ENCODE measurements at regions not wholly inside any gene's neighbourhood (a gene's known extent, or its start where the extent isn't known, plus 50 kb on each side); places are given as distances from the start of the nearest gene placed in this dataset.
"Not testable (repeated sequence)": the region's sequence is repeated elsewhere in the genome, so short reads cannot be mapped to it uniquely, and the experiment has no call there.

DNA sequence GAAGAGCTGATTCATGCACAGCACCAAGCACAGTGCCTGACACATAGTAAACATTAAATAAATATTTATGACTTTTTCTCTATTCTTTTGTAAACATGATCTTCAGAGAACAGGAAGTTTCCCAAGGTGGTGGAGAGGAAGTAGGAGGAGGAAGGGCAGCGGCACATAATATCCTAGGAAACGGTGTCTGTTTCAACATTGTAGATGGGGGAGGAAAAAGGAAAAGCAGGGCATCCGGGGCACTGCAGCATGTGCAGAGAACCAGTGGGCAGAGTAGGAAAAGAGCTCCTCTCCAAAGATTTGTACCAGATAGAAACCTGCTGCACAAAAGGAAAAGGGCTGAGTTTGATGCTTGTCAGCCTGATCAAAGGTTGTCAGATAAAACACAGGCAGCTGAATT, 421.7 kb upstream of the ZNF462 start:
- DNase-seq (ENCODE audit: low read depth): no peak

DNA sequence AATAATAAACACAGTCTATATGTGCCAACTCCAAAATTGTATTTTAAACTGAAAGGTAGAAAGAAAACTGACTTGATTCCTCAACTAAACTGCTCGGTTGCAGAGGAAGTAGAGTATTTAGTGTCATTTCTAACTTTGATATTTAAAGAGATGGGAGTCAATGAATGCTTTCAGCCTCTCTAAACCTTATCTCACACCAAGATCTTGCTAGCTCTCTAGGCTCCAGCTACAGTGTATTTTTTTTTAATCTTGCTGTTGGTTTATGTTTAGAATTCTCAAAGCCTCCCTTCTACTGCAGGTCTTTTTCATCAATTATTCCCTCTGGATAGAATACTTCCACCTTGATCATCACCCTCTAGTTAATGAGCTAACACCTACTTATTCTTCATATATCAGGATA, 419.4 kb upstream of the ZNF462 start:
- DNase-seq (ENCODE audit: low read depth): no peak

DNA sequence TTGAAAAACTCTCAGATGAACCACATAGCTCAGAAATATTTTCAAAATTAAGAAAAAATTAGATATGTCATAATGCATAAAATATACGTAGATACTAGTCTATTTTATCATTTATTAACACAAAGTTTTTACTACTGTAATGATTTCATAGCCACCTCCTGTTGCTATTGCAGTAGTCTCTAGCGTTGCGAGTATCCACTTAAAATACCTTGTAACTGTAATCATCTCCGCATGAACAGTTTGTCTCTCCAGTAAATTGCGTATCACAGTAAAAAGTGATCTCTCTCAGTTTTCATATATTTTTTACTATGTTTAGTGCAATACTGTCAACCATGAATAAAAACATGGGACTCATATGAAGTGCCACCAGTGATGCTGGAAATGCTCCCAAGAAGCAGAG, 417.9 kb upstream of the ZNF462 start:
- no peak for DNase-seq (ENCODE audit: low read depth)

DNA sequence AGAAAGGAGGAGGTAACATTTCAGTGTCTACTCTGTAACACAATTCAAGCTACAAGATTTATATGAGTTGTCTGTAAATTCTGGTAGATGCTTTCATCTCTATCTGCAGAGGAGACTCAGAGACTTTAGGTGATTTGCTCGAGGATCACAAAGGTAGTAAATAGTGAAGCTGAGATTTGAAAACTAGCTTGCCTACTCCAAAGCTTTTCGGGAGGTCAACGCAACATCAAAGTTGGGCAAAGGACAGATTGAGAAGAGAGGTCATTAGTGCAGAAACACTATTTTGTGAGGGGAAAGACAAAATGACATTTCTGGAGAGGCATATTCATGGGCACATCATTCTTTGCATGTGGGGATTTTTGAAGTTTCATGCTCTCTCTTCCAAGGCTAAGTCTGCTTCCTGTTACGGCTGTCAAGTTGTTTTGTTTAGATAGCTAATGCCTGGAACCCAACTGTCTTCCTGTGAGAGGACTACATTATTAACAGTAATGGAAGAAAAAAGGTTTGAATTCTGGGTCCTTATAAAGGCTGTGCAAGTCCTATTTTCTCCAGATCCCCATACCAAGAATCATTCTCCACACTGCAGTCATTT, 413.5 kb upstream of the ZNF462 start:
- DNase-seq (ENCODE audit: low read depth): no peak

DNA sequence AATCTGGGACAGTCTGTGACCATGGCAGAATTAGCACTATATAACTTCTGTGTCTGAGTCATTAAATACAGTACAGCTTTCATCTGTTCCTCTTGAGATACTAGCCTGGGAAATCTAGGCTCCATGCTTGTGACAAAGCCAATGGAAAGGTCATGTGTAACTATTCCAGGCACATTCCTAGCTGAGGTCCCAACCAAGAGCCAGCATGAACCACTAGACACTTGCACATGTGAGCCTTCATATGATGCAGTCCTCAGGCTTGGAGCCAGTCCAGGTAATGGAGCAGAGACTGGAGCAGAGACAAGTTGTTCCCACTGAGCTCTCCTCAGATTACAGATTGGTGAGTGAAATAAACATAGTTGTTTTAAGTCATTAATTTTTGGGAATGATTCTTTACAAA, 412.4 kb upstream of the ZNF462 start:
- DNase-seq (ENCODE audit: low read depth): no peak

DNA sequence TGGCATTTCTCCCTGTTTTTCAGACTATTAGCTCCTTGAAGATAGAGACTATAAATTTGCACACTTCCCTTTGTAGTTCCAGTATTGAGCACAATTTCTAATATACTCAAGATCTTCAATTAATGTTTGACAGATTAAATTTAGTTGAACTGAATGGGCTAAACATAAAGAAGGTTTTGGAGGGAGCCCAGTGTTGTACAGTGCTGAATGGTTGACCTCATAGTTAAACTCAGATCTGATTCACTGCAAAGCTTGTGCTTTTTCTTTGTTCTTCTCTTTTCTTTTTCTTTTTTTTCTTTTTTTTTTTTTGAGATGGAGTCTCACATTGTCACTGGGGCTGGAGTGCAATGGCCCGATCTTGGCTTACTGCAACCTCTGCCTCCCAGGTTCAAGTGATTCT, 411.7 kb upstream of the ZNF462 start:
- DNase-seq (ENCODE audit: low read depth): no peak

DNA sequence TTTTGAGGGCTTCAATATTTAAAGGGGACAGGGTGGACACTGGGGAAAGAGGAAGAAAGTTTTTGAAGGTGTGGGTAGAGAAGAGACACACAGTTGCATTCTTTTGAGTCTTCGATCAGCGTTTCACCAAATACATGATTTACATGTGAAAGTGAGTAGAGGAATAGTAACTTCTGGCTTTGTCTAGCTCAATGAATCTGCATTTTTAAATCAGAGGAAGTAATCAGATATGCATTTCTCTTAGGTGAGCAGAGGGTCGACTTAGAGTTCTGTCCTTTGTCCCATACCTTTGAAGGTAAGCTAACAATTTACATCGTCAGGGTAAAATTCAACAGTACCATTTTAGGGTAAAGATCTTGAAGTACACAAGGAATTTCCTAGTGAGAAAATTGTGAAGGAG, 406.4 kb upstream of the ZNF462 start:
- DNase-seq (ENCODE audit: low read depth): no peak

DNA sequence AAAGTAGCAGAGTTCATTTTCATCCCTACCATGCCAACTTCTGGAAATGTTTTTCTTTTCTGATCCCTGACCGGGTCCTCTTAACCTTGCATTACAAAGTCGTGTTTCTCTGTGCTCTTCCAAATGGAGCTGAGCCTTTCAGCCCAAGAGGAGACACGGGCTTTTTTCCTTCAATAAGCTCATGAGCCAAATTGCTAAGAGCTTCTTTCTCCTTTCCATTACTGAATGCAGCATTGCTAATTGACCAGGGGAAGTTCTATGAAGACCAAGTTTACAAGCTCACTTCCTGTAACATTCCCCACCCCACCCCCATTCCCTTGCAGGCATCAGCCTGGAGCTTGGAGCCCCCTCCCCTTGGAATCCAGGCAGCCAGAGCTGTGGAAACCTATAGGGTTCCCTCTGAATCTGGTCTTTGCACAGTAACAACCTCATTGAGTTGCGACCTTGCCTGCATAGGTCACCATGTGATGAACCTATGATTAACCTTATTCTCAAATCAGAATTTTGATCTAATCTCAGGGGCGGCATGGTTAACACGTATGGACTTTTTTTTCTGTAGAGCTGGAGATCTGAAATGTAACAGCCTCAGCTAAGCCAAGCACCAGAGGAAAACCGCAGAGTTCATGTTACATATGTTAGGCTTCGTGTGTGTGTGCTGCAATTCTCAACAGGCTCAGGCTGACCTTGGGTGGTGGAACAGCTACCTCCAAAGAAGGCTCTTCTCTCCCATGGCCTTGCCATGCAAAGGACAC, 395.7 kb upstream of the ZNF462 start:
- no peak for DNase-seq (ENCODE audit: low read depth)

DNA sequence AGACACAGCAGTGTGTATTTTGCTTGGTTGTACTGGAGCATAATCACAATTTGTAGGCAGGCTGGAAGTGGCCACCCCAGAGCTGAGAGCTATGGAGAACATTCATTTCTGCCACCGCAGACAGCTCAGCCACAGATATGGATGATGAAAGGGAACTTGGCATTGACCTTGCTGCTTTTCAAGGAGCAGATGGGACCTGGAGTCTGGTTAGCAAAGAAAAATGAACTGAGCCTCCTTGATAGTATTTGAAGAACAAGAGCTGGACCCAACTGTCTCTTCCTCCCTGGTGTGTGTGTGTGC, 395.2 kb upstream of the ZNF462 start:
- DNase-seq (ENCODE audit: low read depth): no peak

DNA sequence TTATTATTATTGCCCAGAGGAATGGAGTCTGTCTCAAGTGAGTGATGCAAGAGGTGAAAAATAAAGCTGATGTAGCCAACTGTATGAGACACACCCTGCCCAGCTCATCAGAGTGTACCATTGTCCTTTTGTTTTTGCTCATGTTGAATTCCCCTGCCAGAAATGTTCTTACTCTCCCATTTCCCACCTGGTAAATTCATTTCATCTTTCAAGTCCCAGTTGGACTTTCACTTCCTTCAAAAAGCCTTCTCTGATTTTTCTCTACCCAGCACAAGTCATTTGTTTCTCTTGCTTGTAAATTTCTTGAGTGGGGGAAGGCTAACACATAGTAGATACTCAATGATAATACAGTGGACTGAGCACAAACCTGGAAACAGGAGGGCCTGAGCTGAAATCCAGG, 394.5 kb upstream of the ZNF462 start:
- no peak for DNase-seq (ENCODE audit: low read depth)

DNA sequence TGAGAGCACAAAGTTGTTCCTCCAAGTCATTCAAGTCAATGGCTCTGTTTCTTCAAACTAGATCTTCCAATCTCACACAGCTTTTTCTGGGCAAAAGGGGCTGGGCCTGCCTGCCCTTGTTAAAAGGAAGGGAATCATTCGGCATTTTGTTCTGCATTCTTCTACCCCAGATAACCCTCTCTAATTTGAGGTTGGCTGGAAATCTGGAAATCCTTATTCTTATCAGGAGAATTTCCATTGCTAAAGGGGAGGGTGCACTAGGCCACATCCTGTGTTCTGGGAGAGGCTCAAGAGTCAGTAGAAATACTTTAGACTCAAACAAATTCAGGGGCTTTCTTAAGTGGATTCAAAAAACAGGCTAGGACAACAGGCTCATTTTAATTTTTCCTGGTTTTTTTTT, 384.7 kb upstream of the ZNF462 start:
- no peak for DNase-seq (ENCODE audit: low read depth)

DNA sequence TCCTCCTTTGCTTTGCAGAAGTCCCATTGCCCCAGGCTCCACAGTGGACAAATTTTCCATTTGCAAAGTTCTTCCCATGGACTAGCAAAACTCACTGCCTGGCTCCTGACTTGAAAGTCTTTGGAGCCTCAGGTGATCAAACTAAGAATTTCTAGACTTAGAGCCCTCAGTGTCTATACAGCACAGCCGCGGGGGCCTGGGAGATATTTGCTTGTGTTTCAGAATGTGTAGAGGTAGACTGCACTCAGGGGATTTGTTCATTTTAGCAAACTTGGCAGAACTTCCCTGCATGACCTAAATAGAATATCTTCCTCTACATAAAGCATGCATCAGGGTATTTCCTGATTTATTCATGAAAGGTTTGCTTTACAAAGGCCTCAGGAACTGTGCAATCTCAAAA, 384.2 kb upstream of the ZNF462 start:
- DNase-seq (ENCODE audit: low read depth): no peak

DNA sequence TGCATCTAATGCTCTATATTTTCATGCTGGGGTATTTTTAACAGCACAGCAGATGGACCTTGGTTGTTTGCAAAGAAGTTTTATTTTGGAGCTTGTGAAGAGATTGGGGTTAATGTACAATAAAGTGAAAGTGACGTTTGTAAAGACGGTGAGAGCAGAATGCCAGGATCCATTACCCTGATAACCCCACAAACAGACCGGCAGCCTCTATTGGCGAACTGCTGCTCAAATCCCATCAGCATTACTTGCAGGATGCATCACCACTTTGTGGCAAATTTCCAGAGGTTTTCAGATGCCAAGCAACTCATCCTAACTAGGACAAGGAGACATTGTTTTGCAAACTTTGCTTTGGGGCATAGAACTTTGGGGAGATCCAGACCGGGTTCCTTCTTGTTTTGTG, 383.3 kb upstream of the ZNF462 start:
- DNase-seq (ENCODE audit: low read depth): no peak

DNA sequence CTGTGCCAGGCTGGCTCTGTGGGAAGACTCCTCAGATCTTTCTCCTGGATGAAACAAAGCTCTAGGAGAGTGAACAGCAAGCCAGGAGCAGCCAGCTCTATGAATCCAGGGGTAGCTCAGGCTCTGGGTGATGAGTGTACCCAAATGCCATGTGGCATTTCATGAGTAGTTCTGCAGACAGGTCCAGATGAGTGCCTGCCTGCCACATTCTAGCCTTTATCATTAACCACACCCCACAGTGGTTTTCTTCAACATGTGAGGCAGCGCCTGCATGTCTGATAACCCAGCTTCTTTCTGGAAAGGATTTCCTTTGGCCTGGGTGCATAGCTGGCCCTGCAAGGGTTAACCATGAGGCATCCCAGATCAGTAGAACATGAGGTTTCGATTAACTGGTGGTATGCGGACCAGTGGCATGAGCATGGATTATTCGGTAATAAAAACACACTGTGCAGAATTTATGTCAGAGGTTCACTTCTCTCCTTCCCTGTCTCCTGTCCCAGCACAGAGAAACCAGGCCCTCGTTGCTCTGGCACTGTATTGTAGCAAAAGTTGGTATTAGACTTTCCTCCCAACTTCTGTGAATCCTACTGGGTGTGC, 381.9 kb upstream of the ZNF462 start:
- no peak for DNase-seq (ENCODE audit: low read depth)

DNA sequence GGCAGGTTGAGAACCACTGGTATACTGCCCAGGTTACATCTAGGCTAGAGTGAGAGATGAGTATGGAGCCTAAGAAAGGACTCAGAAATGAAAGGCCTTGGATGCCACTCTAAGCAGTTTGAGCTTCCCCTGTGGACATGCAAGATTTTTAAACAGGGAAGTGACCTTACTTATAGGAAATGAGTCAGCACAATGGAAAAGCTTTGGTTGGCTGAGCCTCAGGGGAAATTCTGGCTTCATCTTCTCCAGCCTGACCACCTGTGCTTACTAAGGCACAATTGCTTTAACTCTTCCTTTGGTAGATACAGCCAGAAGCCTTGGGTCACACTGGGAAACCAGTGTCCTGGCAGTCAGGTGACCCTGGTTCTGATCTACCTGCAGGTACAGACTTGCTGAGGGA, 380.2 kb upstream of the ZNF462 start:
- no peak for DNase-seq (ENCODE audit: low read depth)

DNA sequence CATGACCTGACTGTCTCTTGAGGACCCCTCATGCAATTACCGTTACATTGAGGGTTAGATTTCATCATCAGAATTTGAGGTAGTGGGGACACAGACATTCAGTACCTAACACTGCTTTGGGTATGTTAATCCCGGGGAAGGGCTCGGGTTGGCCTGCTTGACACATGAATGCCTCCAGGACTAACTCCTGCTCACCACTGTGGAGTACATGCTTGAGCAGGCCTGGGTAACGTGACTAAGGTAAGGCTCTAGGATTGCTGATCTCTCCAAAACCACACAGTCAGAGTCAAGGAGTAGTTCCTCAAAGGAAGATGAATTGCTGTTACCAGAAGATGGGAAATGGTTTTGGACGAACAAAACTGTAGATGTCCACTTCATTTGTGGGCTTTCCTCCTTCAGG, 376.3 kb upstream of the ZNF462 start:
- DNase-seq (ENCODE audit: low read depth): no peak

DNA sequence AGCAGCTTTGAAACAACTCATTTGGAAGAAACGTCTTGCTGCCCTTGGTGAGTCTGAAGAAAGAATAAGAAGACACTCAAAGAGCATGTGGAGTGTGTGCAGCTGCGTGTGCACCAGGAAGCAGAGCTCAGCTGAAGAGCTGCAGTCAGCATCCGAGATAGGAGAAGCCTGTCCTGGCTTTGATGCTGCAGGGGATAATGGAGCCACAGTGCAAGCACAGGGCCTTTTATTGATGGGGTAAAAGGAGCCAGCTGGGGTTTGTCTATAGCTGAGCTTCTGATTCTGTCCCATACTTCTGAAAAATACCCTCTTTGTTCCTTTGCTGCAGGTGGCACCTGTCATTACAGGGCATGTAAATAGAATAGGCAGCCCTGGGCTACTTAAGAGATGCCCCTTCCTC, 375.7 kb upstream of the ZNF462 start:
- no peak for DNase-seq (ENCODE audit: low read depth)

DNA sequence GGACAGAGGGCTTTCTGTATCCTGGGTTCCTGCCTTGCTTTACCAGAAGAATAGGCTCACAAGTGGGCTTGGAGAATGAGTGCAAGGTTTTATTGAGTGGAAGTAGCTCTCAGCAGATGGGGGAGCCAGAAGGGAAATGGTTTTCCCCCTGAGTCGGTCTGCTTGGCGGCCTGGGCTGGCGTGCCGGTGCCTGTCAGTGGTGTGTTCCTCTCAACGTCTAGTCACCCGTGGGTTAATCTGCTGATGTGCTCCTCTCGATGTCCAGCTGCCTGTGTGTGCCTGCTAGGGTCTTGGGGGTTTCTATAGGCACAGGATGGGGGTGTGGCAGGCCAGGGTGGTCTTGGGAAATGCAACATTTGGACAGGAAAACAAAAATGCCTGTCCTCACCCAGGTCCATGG, 370.8 kb upstream of the ZNF462 start:
- DNase-seq (ENCODE audit: low read depth): not testable (repeated sequence)

DNA sequence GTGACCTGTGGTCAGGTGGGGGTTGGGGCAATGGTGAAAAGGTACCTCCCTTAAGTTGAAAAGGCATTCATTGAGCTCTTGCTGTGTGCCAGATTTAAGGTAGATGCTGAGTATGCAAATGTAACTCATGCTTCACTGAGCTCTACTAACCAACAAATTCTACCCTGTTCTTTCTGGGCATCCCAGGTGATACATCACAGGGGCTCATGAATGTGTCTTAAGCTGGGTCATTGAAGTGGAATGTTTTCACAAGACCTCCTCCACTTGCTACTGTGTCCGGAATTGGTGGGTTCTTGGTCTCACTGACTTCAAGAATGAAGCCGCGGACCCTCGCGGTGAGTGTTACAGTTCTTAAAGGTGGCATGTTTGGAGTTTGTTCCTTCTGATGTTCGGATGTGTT, 362.8 kb upstream of the ZNF462 start:
- no peak for DNase-seq (ENCODE audit: low read depth)

DNA sequence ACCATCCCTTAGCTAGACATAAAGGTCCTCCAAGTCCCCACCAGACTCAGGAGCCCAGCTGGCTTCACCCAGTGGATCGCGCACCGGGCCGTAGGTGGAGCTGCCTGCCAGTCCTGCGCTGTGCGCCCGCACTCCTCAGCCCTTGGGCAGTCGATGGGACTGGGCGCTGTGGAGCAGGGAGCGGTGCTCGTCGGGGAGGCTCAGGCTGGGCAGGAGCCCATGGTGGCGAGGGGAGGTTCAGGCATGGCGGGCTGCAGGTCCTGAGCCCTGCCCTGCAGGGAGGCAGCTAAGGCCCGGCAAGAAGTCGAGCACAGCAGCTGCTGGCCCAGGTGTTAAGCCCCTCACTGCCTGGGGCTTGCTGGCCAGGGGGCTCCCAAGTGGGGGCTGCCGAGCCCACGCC, 361.8 kb upstream of the ZNF462 start:
- DNase-seq (ENCODE audit: low read depth): not testable (repeated sequence)

DNA sequence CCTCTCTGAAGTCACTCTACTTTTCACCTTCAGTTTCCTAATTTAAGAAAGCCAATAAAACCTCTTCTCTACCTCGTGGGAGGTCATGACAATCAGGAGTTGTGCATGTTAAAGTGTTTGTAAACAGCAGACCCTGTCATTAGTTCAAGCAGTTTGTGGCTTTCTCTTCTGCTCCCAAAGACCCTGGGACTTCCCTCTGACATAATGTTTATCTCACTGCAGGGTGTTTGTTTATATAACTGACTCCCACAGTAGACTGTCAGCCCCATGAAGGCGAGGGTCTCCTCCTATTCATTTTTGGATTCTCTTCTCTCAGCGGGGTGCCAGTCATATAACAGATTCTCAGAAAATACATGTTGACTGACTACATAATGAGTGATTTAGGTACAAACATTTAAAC, 360.0 kb upstream of the ZNF462 start:
- no peak for DNase-seq (ENCODE audit: low read depth)

DNA sequence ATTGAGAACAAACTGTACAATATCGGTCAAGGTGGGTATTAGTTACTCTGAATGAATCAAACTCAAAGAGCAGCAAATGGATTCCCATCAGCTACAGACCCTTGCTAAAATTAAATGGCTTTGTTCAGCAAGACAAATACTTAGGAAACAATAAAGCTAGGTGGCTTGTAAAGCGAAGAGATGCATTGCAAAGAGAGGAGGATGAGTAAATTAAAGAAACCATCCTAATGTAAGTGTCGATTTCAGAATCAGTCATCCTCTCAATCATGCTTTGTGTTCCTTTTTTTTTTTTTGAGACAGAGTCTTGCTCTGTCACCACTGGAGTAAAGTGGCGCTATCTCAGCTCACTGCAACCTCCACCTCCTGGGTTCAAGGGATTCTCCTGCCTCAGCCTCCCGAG, 359.2 kb upstream of the ZNF462 start:
- no peak for DNase-seq (ENCODE audit: low read depth)

DNA sequence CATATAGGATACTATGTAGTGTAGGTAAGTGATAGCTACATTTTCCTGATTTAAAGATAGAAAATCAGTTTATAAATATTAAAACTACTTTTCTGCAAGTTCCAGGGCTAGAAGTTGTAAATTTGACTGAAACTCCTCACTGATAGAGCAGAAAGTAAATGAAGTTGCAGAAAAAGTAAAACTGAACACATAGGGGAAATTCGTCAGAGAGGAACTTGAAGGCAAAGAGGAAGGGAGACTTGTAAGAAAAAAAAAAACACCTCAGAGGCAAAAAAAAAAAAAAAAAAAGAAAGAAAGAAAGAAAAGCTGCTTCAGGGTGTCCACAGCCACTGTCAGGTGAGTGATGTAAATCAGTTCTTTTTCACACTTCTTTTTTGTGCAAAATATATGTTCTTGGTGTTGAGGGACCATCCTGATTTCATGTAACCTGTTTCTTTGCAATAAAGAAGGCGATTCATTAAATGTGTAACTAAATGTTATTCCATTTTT, 336.2 kb upstream of the ZNF462 start:
- DNase-seq (ENCODE audit: low read depth): no peak

DNA sequence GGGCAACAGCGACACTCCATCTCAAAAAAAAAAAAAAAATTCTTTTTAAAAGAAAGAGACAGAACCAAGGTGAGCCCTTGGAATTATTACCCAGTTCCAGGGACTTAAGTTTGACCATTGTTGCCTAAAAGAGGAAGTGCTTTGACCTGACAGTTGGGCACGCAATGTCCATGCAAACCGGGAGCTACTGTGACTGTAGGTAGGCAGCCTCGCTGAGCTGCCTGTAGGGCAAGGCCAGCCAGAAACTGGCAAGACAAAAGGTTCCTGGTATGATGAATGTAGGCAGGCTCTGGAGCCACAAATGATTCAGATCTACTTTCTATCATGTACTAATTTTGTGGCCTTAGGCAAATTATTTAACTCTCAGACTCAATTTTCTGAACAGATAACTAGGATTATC, 334.8 kb upstream of the ZNF462 start:
- no peak for DNase-seq (ENCODE audit: low read depth)
